H1 (cell line): ENCODE measurements at regions not wholly inside any gene's neighbourhood (a gene's known extent, or its start where the extent isn't known, plus 50 kb on each side); places are given as distances from the start of the nearest gene placed in this dataset.

Experiments
- CTCF ChIA-PET: fragments of 300-600 bp; sonication (Branson Sonifier 250); formaldehyde crosslinking; loops from one replicate; lab custom pipeline; 2021; ENCODE audit not compliant: partially characterized antibody; lab: Charles Lee
- POLR2A ChIA-PET: fragments of 300-600 bp; sonication (Branson Sonifier 250); formaldehyde crosslinking; loops from one replicate; lab custom pipeline; 2021; ENCODE audit warnings: inconsistent platforms; ENCODE audit not compliant: partially characterized antibody; lab: Charles Lee
- DNase-seq, 2 experiments: peaks; one replicate each; pipeline versions ENCODE4 v3.0.0 to v3.0.0-alpha.2; 2010 to 2022; ENCODE audit warnings: low spot score in 2 of 2, low read depth in 1 of 2, mixed read lengths in 1 of 2
- FAIRE-seq: peaks from 2 replicates; lab custom pipeline; 2011; peaks lifted over from hg19 to GRCh38; lab: Jason Lieb, UNC
- H2AFZ ChIP-seq: 2 replicates; pipeline ENCODE4 v1.8.1; 2012; ENCODE audit warnings: low read length, inconsistent platforms
- H2AK5ac ChIP-seq: 2 replicates; pipeline ENCODE4 v1.6.1; 2013; ENCODE audit warnings: low read depth, low read length
- H2BK120ac ChIP-seq: replicated peaks from 2 replicates; pipeline ENCODE3; 2013; ENCODE audit warnings: low read depth, low read length, inconsistent platforms
- H2BK12ac ChIP-seq: 2 replicates; pipeline ENCODE4 v1.6.1; 2013; ENCODE audit warnings: low read depth, low read length
- H2BK15ac ChIP-seq: 2 replicates; pipeline ENCODE4 v1.6.1; 2013; ENCODE audit warnings: low read length
- H2BK20ac ChIP-seq: 2 replicates; pipeline ENCODE4 v1.6.1; 2013; ENCODE audit warnings: low read length
- H2BK5ac ChIP-seq: 2 replicates; pipeline ENCODE4 v1.6.1; 2013; ENCODE audit warnings: low read depth, low read length
- H3K14ac ChIP-seq: 2 replicates; pipeline ENCODE4 v1.6.1; 2013; ENCODE audit warnings: inconsistent platforms; ENCODE audit not compliant: insufficient read length
- H3K18ac ChIP-seq: 2 replicates; pipeline ENCODE4 v1.6.1; 2013; ENCODE audit warnings: low read length; ENCODE audit errors: extremely low read depth
- H3K23ac ChIP-seq: 2 replicates; pipeline ENCODE4 v1.6.1; 2013; ENCODE audit warnings: inconsistent platforms; ENCODE audit not compliant: insufficient read length
- H3K23me2 ChIP-seq: 2 replicates; pipeline ENCODE4 v1.6.1; 2013; ENCODE audit warnings: low read depth, low read length
- H3K27ac ChIP-seq: 2 replicates; pipeline ENCODE4 v1.6.1; 2011; ENCODE audit warnings: low read depth, low read length, inconsistent platforms
- H3K27me3 ChIP-seq, 4 experiments: replicated peaks in 1 of 4; 1 replicate in 1 of 4; 2 replicates in 3 of 4; pipeline versions ENCODE4 v1.6.1 to v1.8.1; 2011 to 2013; ENCODE audit warnings: low read length in 3 of 4, mild to moderate bottlenecking in 3 of 4, inconsistent platforms in 2 of 4, mixed read lengths in 2 of 4, moderate library complexity in 1 of 4; ENCODE audit not compliant: control insufficient read depth in 3 of 4, insufficient read depth in 3 of 4; ENCODE audit errors: extremely low read depth in 1 of 4
- H3K36me3 ChIP-seq, 4 experiments: 2 replicates each; pipeline versions ENCODE4 v1.6.1 to v1.8.1; 2011 to 2013; ENCODE audit warnings: mild to moderate bottlenecking in 4 of 4, low read length in 3 of 4, moderate library complexity in 2 of 4, control low read depth in 1 of 4, inconsistent platforms in 1 of 4; ENCODE audit not compliant: insufficient read depth in 4 of 4, control insufficient read depth in 2 of 4
- H3K4ac ChIP-seq: replicated peaks from 2 replicates; pipeline ENCODE3; 2013; ENCODE audit warnings: low read length, low read depth, mixed read lengths, inconsistent platforms; ENCODE audit not compliant: insufficient read length
- H3K4me1 ChIP-seq, 4 experiments: replicated peaks in 1 of 4; 1 replicate in 1 of 4; 2 replicates in 3 of 4; pipeline versions ENCODE4 v1.6.1 to v1.8.1; 2011 to 2013; ENCODE audit warnings: low read length in 3 of 4, inconsistent platforms in 2 of 4, mixed read lengths in 1 of 4; ENCODE audit not compliant: insufficient read depth in 4 of 4, control insufficient read depth in 3 of 4
- H3K4me2 ChIP-seq, 2 experiments: 2 replicates each; pipeline versions ENCODE4 v1.6.1 to v1.8.1; 2011 to 2013; ENCODE audit warnings: low read depth in 2 of 2, low read length in 2 of 2, control low read depth in 1 of 2, inconsistent platforms in 1 of 2, mild to moderate bottlenecking in 1 of 2; ENCODE audit not compliant: insufficient read depth in 1 of 2
- H3K4me3 ChIP-seq, 4 experiments: fragments of 200-600, 300-600 bp in 1 of 4; sonication (generic), shearing (Covaris generic), sonication (Bioruptor Twin) in 1 of 4; 2 replicates each; pipeline versions ENCODE4 v1.5.1 to v1.8.1; 2011 to 2016; ENCODE audit warnings: low read length in 4 of 4, low read depth in 3 of 4, control low read depth in 2 of 4, inconsistent platforms in 2 of 4, mild to moderate bottlenecking in 2 of 4, mixed read lengths in 1 of 4, moderate library complexity in 1 of 4; ENCODE audit not compliant: insufficient read depth in 2 of 4; ENCODE audit errors: extremely low read depth in 1 of 4
- H3K56ac ChIP-seq: replicated peaks from 2 replicates; pipeline ENCODE3; 2013; ENCODE audit warnings: low read depth, mild to moderate bottlenecking, mixed read lengths, low read length, inconsistent platforms; ENCODE audit not compliant: insufficient read length
- H3K79me1 ChIP-seq: 2 replicates; pipeline ENCODE4 v1.6.1; 2013; ENCODE audit warnings: low read depth, low read length, control low read depth
- H3K79me2 ChIP-seq, 2 experiments: 2 replicates each; pipeline versions ENCODE4 v1.6.1 to v1.8.1; 2012 to 2013; ENCODE audit warnings: low read length in 2 of 2, mild to moderate bottlenecking in 2 of 2, inconsistent platforms in 1 of 2; ENCODE audit not compliant: insufficient read depth in 2 of 2, control insufficient read depth in 1 of 2
- H3K9ac ChIP-seq, 4 experiments: replicated peaks in 1 of 4; 1 replicate in 1 of 4; 2 replicates in 3 of 4; pipeline versions ENCODE4 v1.6.1 to v1.8.1; 2011 to 2013; ENCODE audit warnings: low read depth in 3 of 4, low read length in 3 of 4, control low read depth in 2 of 4, mild to moderate bottlenecking in 2 of 4, moderate library complexity in 2 of 4, inconsistent platforms in 1 of 4; ENCODE audit errors: extremely low read depth in 1 of 4
- H3K9me3 ChIP-seq, 2 experiments: 2 replicates each; pipeline versions ENCODE4 v1.6.1 to v1.8.1; 2012 to 2013; ENCODE audit warnings: mild to moderate bottlenecking in 2 of 2, moderate library complexity in 2 of 2, control low read depth in 1 of 2, inconsistent platforms in 1 of 2, low read depth in 1 of 2, low read length in 1 of 2, mixed read lengths in 1 of 2; ENCODE audit not compliant: insufficient read depth in 2 of 2
- H4K20me1 ChIP-seq, 2 experiments: replicated peaks in 1 of 2; 2 replicates each; pipeline versions ENCODE3 to v1.8.1; 2011 to 2013; ENCODE audit warnings: inconsistent platforms in 2 of 2, low read length in 2 of 2, mild to moderate bottlenecking in 1 of 2; ENCODE audit not compliant: insufficient read depth in 2 of 2, control insufficient read depth in 1 of 2
- H4K5ac ChIP-seq: 2 replicates; pipeline ENCODE4 v1.6.1; 2013; ENCODE audit warnings: low read length, low read depth, mixed read lengths, inconsistent platforms; ENCODE audit not compliant: insufficient read length
- H4K8ac ChIP-seq: 2 replicates; pipeline ENCODE4 v1.8.0; 2013; ENCODE audit warnings: mild to moderate bottlenecking, moderate library complexity, low read length, inconsistent platforms; ENCODE audit not compliant: insufficient read depth; ENCODE audit errors: extremely low read depth
- H4K91ac ChIP-seq: replicated peaks from 2 replicates; pipeline ENCODE3; 2013; ENCODE audit warnings: low read length, mixed read lengths, inconsistent platforms; ENCODE audit not compliant: insufficient read length
- GTF2F1 ChIP-seq: IDR thresholded peaks from 2 replicates; pipeline ENCODE4 v1.6.1; 2012; ENCODE audit warnings: low read depth, low read length, improper control_type of control experiment, borderline replicate concordance
- JUND ChIP-seq: IDR thresholded peaks from 2 replicates; pipeline ENCODE4 v1.6.1; 2011; ENCODE audit warnings: mild to moderate bottlenecking, improper control_type of control experiment, low read length
- KDM5A ChIP-seq: fragments of 200-600 bp; IDR thresholded peaks from 2 replicates; pipeline ENCODE4 v1.7.1; 2012; ENCODE audit warnings: mild to moderate bottlenecking, low read length, inconsistent platforms, mixed read lengths
- YY1 ChIP-seq: IDR thresholded peaks from 2 replicates; pipeline ENCODE4 v1.6.1; 2011; ENCODE audit warnings: low read depth, mild to moderate bottlenecking, low read length
- WGBS, 2 experiments: shearing (Covaris generic) in 1 of 2; methylation state at CpG; one replicate each; pipeline versions ENCODE4 v1.1.6 to v1.1.7; 2013 to 2015; ENCODE audit warnings: low lambda C conversion rate in 2 of 2, mixed read lengths in 2 of 2, inconsistent platforms in 1 of 2, low coverage in 1 of 2, missing lambda C conversion rate in 1 of 2; ENCODE audit not compliant: insufficient replicate concordance in 2 of 2, insufficient coverage in 1 of 2, insufficient read length in 1 of 2; ENCODE audit errors: extremely low coverage in 1 of 2, missing lambda C conversion rate in 1 of 2; 5-methylcytosine and 5-hydroxymethylcytosine counted together

DNA sequence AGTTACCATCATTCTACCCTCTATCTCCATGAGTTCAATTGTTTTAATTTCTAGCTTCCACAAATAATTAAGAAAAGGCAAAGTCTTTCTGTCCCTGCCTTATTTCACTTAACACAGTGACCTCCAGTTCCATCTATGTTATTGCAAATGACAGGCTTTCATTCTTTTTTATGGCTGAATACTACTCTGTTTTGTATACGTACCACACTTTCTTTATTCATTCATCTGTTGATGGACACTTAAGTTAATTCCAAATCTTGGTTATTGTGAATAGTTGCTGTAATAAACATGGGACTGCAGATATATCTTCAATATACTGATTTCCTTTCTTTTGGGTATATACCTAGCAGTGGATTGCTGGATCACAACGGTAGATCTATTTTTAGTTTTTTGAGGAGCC lies 314.1 kb downstream of the SV2B start:
- H2BK15ac ChIP-seq, result no peak overlapping the region
- no peak overlapping the region for H3K23ac ChIP-seq
- no peak overlapping the region for H2BK5ac ChIP-seq
- no peak overlapping the region for H2BK120ac ChIP-seq
- H3K56ac ChIP-seq, result no peak overlapping the region
- no peak overlapping the region for H3K27ac ChIP-seq
- no peak overlapping the region for H4K8ac ChIP-seq
- H3K4ac ChIP-seq, result no peak overlapping the region
- no peak overlapping the region for H4K91ac ChIP-seq
- H3K14ac ChIP-seq, result no peak overlapping the region
- FAIRE-seq (no peak), DNase-seq (no peak)
- ChIA-PET CTCF (no interaction called here), POLR2A (no interaction called here)
- no peak overlapping the region for H2BK12ac ChIP-seq
- no peak overlapping the region for H3K4me3 ChIP-seq
- no peaks in the 10 kb centered on the region for H3K27me3 ChIP-seq
- H3K36me3 ChIP-seq, result no peaks in the 10 kb centered on the region
- no peaks in the 10 kb centered on the region for H4K20me1 ChIP-seq
- H3K79me1 ChIP-seq, result no peaks in the 10 kb centered on the region
- H3K9ac ChIP-seq, result no peak overlapping the region
- H3K4me1 ChIP-seq, result no peaks in the 10 kb centered on the region
- no peaks in the 10 kb centered on the region for H3K79me2 ChIP-seq
- WGBS, 2 experiments, result 94% methylated on average over 2 of the region's 2 CpGs; no CpG with 5 or more reads in 1 of the 2 experiments
- H3K9me3 ChIP-seq, result no peaks in the 10 kb centered on the region
- H3K18ac ChIP-seq, result no peak overlapping the region
- H4K5ac ChIP-seq, result no peak overlapping the region
- H3K4me2 ChIP-seq, result no peak overlapping the region
- no peaks in the 10 kb centered on the region for H3K23me2 ChIP-seq
- H2BK20ac ChIP-seq, result no peak overlapping the region
- no peak overlapping the region for H2AK5ac ChIP-seq
- no peak overlapping the region for H2AFZ ChIP-seq
- TF ChIP-seq GTF2F1 (no peak), JUND (no peak), YY1 (no peak), KDM5A (no peak)
